ENCODE measurements at regions not wholly inside any gene's neighbourhood (a gene's known extent, or its start where the extent isn't known, plus 50 kb on each side); places are given as distances from the start of the nearest gene placed in this dataset.

- DNase-seq (ENCODE audit: insufficient read length, low spot score) (no peak), FAIRE-seq (no peak)
- no peak for TF ChIP-seq CTCF (IDR thresholded peaks at IDR 0.05; ENCODE audit: insufficient read depth, missing control alignments)
Observed at GRCh38 chr11:101770648-101771047, 144.2 kb upstream of the CEP126 start.

- no peak for TF ChIP-seq CTCF (IDR thresholded peaks at IDR 0.05; ENCODE audit: insufficient read depth, missing control alignments)
- DNase-seq (ENCODE audit: insufficient read length, low spot score) (no peak), FAIRE-seq (no peak)
Observed at GRCh38 chr11:101765932-101766331, 148.9 kb upstream of the CEP126 start.

GRCh38 chr11:101759771-101760450, 154.9 kb upstream of the CEP126 start:
- peak; percentile 15 for TF ChIP-seq CTCF (IDR thresholded peaks at IDR 0.05; ENCODE audit: insufficient read depth, missing control alignments)
- DNase-seq (ENCODE audit: insufficient read length, low spot score), result no peak
- no peak for FAIRE-seq

GRCh38 chr11:101757741-101758140, 157.1 kb upstream of the CEP126 start:
- no peak for FAIRE-seq
- no peak for TF ChIP-seq CTCF (IDR thresholded peaks at IDR 0.05; ENCODE audit: insufficient read depth, missing control alignments)
- DNase-seq (ENCODE audit: insufficient read length, low spot score), result no peak

- no peak for DNase-seq (ENCODE audit: insufficient read length, low spot score)
- FAIRE-seq, result no peak
- TF ChIP-seq CTCF (IDR thresholded peaks at IDR 0.05; ENCODE audit: insufficient read depth, missing control alignments), result no peak
Observed at GRCh38 chr11:101748572-101749344, 165.0 kb upstream of the TRPC6 start.

GRCh38 chr11:101745756-101746155, 161.9 kb upstream of the TRPC6 start:
- FAIRE-seq (no peak), DNase-seq (ENCODE audit: insufficient read length, low spot score) (no peak)
- no peak for TF ChIP-seq CTCF (IDR thresholded peaks at IDR 0.05; ENCODE audit: insufficient read depth, missing control alignments)

GRCh38 chr11:101743828-101744227, 160.0 kb upstream of the TRPC6 start:
- FAIRE-seq (no peak), DNase-seq (ENCODE audit: insufficient read length, low spot score) (no peak)
- TF ChIP-seq CTCF (IDR thresholded peaks at IDR 0.05; ENCODE audit: insufficient read depth, missing control alignments), result no peak
